RWPE1 (cell line): ENCODE measurements at regions not wholly inside any gene's neighbourhood (a gene's known extent, or its start where the extent isn't known, plus 50 kb on each side); places are given as distances from the start of the nearest gene placed in this dataset.

ENCODE experiments used
- CTCF ChIA-PET: fragments of 350-600 bp; sonication (Branson Sonifier 250); formaldehyde crosslinking; extraction: SDS; loops from one replicate; lab custom pipeline; 2021; lab: Yijun Ruan, JAX
- POLR2A ChIA-PET: fragments of 400-600 bp; formaldehyde crosslinking; extraction: SDS; loops from one replicate; lab custom pipeline; 2020; ENCODE audit warnings: antibody characterized with exemption; ENCODE audit not compliant: low non-redundant PET; lab: Yijun Ruan, JAX
- DNase-seq: peaks from one replicate; pipeline ENCODE4 v3.0.0; 2012; ENCODE audit warnings: low spot score
- H3K27ac ChIP-seq: fragments of 450-650 bp; 2 replicates; pipeline ENCODE4 v1.5.1; 2017
- TF ChIP-seq, protein P1 (sequence below): fragments of 450-650 bp; conservative IDR thresholded peaks from 2 replicates; pipeline ENCODE4 v1.5.1; 2017; ENCODE audit warnings: low read depth, mild to moderate bottlenecking

DNA sequence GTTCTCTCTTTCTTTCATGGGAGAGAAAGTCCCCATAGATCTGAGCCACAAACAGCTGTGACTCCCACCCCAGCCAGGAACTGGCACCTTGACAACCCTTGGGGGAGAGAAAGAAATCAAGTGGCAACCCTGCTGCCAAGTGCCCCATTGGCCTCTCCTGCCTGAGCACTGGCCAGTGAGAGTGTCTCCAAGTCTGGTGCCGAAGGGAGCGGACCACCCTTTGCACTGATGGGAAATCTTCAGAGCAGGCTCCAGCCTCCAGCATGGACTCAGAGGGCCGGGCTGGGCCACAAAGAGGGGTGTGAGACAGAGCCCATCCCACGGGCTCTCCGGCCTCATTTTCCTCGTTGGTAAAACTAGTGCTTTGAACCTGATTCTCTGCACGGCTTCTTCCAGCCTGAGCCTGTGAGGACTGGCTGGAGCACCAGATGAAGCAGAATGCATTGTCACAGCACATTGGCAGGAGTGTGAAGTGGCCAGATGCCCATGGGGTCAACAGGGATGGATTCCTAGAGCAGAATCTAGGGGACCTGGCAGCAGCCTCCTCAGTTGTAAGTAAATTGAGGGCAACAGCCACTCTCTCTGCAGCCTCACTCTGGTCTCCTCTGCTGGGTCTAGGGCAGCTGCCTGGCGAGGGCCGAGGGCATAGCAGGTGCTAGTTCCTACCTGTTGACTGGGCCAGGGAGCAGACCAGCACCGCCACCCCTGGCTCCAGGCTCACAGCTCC, 81.4 kb downstream of the TRIM29 start:
- POLR2A ChIA-PET, result interaction anchor here (0.6 kb wide), 1 partner anchor 223 kb away, joined by 3 read pairs; no protein-coding TSS in a partner anchor
- peak overlapping the region; percentile 91 for H3K27ac ChIP-seq
- TF ChIP-seq, protein P1, sequence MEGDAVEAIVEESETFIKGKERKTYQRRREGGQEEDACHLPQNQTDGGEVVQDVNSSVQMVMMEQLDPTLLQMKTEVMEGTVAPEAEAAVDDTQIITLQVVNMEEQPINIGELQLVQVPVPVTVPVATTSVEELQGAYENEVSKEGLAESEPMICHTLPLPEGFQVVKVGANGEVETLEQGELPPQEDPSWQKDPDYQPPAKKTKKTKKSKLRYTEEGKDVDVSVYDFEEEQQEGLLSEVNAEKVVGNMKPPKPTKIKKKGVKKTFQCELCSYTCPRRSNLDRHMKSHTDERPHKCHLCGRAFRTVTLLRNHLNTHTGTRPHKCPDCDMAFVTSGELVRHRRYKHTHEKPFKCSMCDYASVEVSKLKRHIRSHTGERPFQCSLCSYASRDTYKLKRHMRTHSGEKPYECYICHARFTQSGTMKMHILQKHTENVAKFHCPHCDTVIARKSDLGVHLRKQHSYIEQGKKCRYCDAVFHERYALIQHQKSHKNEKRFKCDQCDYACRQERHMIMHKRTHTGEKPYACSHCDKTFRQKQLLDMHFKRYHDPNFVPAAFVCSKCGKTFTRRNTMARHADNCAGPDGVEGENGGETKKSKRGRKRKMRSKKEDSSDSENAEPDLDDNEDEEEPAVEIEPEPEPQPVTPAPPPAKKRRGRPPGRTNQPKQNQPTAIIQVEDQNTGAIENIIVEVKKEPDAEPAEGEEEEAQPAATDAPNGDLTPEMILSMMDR, result no peak
- CTCF ChIA-PET, result interaction anchor here (0.7 to 1.0 kb wide), 2 partner anchors 10 to 28 kb away, joined by 4 to 6 read pairs; no protein-coding TSS in a partner anchor
- no peak for DNase-seq

GRCh38 chr11:120055646-120056045, 82.3 kb downstream of the TRIM29 start:
- peak; percentile 74 for DNase-seq
- POLR2A ChIA-PET, result interaction anchor here (0.7 kb wide), 1 partner anchor 334 kb away, joined by 5 read pairs; no protein-coding TSS in a partner anchor
- TF ChIP-seq, protein P1, result no peak
- H3K27ac ChIP-seq, result peak overlapping the region; percentile 91
- CTCF ChIA-PET, result interaction anchor here (1.0 kb wide), 2 partner anchors 11 to 24 kb away, joined by 3 to 6 read pairs; no protein-coding TSS in a partner anchor

DNA sequence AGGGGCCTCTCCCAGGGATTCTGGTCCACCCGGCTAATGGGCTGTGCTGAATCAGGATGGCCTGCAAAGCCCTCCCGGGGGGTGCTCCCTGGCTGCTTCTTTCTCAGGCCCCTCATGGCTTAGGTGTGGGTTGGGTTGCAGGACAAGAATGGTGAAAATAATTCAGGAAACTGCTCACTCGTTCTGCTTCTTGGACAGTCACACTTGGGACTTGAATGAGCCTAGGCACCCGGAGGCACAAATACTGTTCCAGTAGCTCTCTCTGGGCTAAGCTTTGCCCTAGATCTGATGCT, 83.2 kb downstream of the TRIM29 start:
- DNase-seq, result no peak
- TF ChIP-seq, protein P1, result no peak
- CTCF ChIA-PET, result no interaction called here
- peak overlapping the region; percentile 91; the same call in 1 of the 2 replicates for H3K27ac ChIP-seq
- POLR2A ChIA-PET, result no interaction called here

DNA sequence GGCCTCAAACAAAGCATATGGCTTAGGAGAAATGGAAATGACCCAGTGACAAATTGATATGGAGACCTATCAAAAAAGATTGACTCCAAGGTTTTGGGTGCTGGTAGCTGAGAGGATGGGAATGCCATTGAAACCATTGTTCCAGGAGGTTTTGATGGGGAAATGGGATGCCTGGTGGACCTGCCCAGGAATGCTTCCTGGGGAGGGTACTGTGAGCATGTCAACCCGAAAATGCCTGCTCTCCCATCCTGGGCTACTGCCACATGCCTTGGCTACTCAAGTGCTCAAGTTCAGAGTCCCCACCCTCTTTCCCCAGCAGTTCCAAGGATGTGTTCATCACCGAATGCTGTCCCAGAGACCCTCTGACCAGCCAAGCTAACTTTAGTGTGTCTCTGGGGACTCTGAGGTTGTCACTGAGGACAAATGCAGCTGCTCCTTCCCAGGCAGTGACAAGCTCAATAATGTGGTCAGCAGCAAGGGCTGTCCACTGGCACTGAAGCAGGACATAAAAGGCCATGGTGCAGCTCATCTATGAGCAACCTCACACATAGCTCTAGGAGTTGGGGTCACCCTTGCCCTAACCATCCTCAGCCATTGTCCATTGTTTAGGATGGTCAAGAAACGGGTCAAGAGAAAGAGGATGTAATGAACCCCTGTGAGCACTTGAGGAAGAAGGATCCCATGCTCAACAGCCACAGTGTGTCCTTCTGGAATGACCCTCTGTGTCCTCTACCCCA, 83.7 kb downstream of the TRIM29 start:
- ChIA-PET CTCF (interaction anchor here (0.6 kb wide), 1 partner anchor 146 kb away, joined by 3 read pairs; no protein-coding TSS in a partner anchor), POLR2A (no interaction called here)
- peak overlapping the region; percentile 91; the same call in 1 of the 2 replicates for H3K27ac ChIP-seq
- TF ChIP-seq, protein P1, result no peak
- no peak for DNase-seq

DNA sequence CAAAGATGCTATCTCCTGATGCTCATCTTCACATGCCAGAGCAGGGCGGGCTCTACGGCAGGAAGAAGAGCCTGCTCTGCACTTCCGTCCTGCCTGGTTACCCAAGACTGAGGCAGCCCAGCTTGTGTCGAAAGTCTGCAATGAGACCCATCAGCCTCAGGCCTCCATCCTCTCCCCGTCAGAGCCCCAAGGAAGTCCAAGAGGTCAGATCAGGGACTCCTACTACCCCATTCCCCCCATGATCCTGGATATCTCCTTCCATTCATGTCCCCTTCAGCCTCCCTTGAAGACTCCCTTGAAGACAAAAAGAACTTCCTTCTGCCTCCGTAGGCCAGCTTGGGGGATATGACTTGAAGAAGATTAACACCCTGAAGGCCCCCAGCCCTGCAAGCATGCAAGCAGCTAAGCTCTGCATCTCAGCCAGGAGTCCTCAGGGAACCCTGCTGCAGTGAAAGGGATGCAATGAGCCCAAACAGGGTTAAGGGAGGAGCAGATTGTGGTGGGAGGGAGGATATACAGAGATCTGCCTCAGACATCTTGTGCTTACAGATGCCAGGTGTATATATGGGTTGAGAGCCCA, 85.6 kb downstream of the TRIM29 start:
- DNase-seq, result no peak
- ChIA-PET CTCF (no interaction called here), POLR2A (no interaction called here)
- TF ChIP-seq, protein P1, result no peak
- H3K27ac ChIP-seq, result no peak overlapping the region

GRCh38 chr11:120044011-120044675, 93.8 kb downstream of the TRIM29 start:
- DNase-seq, result no peak
- H3K27ac ChIP-seq, result no peak overlapping the region
- TF ChIP-seq, protein P1, result no peak
- CTCF ChIA-PET, result no interaction called here
- POLR2A ChIA-PET, result no interaction called here
